KMS-11 (cell line): ENCODE measurements at regions not wholly inside any gene's neighbourhood (a gene's known extent, or its start where the extent isn't known, plus 50 kb on each side); places are given as distances from the start of the nearest gene placed in this dataset.

Source experiments
- H2AFZ ChIP-seq: fragments of 200-600 bp; sonication (generic); 2 replicates; pipeline ENCODE4 v1.6.1; 2016; ENCODE audit warnings: antibody characterized with exemption, mixed run types, low read depth
- H3K27ac ChIP-seq: fragments of 200-600 bp; sonication (generic); 2 replicates; pipeline ENCODE4 v1.6.1; 2016; ENCODE audit warnings: mild to moderate bottlenecking, mixed run types
- H3K27me3 ChIP-seq: fragments of 200-600 bp; sonication (generic); 2 replicates; pipeline ENCODE4 v1.6.1; 2017; ENCODE audit warnings: mild to moderate bottlenecking, low read depth, mixed run types, moderate library complexity; ENCODE audit not compliant: insufficient read depth
- H3K36me3 ChIP-seq: fragments of 200-600 bp; sonication (generic); 2 replicates; pipeline ENCODE4 v1.6.1; 2017; ENCODE audit warnings: mild to moderate bottlenecking, mixed run types; ENCODE audit not compliant: insufficient read depth
- H3K4me1 ChIP-seq: fragments of 200-600 bp; sonication (generic); 2 replicates; pipeline ENCODE4 v1.6.1; 2016; ENCODE audit warnings: mild to moderate bottlenecking, low read depth, mixed run types; ENCODE audit not compliant: poor library complexity, severe bottlenecking
- H3K4me2 ChIP-seq: fragments of 200-600 bp; sonication (generic); 2 replicates; pipeline ENCODE4 v1.7.0; 2016; ENCODE audit warnings: mild to moderate bottlenecking, mixed run types
- H3K4me3 ChIP-seq: fragments of 200-600 bp; sonication (generic); IDR thresholded peaks from 2 replicates; pipeline ENCODE4 v1.6.1; 2017; ENCODE audit warnings: low read depth, low read length, mixed read lengths; ENCODE audit not compliant: insufficient read depth
- H3K79me2 ChIP-seq: fragments of 200-600 bp; sonication (generic); 2 replicates; pipeline ENCODE4 v1.6.1; 2016; ENCODE audit warnings: low read depth, mixed run types; ENCODE audit not compliant: insufficient read depth
- H3K9ac ChIP-seq: fragments of 200-600 bp; sonication (generic); 2 replicates; pipeline ENCODE4 v1.6.1; 2016; ENCODE audit warnings: mild to moderate bottlenecking, mixed run types
- H4K20me1 ChIP-seq: fragments of 200-600 bp; sonication (generic); 2 replicates; pipeline ENCODE4 v1.6.1; 2016; ENCODE audit warnings: mild to moderate bottlenecking, mixed run types; ENCODE audit not compliant: insufficient read depth
- TF ChIP-seq, protein P1 (sequence below): fragments of 200-600 bp; sonication (generic); conservative IDR thresholded peaks from 2 replicates; pipeline ENCODE4 v1.6.1; 2017; ENCODE audit warnings: low read depth, mild to moderate bottlenecking, antibody characterized with exemption, low read length, moderate library complexity, mixed read lengths

DNA sequence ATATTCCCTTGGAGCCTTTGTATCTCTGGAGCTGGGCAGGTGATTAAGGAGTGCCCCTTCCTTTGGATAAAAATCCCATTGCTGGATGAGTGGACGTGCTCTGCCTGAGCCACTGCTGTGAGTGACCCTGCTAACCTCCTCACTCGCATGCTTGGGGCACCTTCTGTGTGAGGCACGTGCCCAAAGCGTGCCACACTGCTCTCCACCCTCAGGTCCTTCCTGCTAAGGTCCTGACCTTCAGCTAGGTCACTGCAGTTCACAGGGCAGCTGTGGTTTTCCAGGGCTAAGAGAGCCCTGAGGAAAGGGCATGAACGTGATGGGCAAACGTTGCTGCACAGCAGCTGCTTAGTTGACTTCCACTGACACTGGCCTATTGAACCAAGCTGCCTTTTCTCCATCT, 204.4 kb upstream of the COBL start:
- no peak overlapping the region for H3K4me3 ChIP-seq

GRCh38 chr7:51518646-51519045, 202.0 kb upstream of the COBL start:
- H3K27ac ChIP-seq, result no peak overlapping the region
- no peak overlapping the region for H3K4me3 ChIP-seq
- no peaks in the 10 kb centered on the region for H3K27me3 ChIP-seq
- no peak overlapping the region for H2AFZ ChIP-seq
- no peaks in the 10 kb centered on the region for H3K36me3 ChIP-seq
- H3K4me2 ChIP-seq, result no peak overlapping the region
- H4K20me1 ChIP-seq, result no peaks in the 10 kb centered on the region
- H3K9ac ChIP-seq, result no peak overlapping the region
- H3K4me1 ChIP-seq, result no peaks in the 10 kb centered on the region
- no peaks in the 10 kb centered on the region for H3K79me2 ChIP-seq
- TF ChIP-seq, protein P1, sequence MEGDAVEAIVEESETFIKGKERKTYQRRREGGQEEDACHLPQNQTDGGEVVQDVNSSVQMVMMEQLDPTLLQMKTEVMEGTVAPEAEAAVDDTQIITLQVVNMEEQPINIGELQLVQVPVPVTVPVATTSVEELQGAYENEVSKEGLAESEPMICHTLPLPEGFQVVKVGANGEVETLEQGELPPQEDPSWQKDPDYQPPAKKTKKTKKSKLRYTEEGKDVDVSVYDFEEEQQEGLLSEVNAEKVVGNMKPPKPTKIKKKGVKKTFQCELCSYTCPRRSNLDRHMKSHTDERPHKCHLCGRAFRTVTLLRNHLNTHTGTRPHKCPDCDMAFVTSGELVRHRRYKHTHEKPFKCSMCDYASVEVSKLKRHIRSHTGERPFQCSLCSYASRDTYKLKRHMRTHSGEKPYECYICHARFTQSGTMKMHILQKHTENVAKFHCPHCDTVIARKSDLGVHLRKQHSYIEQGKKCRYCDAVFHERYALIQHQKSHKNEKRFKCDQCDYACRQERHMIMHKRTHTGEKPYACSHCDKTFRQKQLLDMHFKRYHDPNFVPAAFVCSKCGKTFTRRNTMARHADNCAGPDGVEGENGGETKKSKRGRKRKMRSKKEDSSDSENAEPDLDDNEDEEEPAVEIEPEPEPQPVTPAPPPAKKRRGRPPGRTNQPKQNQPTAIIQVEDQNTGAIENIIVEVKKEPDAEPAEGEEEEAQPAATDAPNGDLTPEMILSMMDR, result no peak

More for the DNA sequence above, 204.4 kb upstream of the COBL start:
- H3K36me3 ChIP-seq, result no peaks in the 10 kb centered on the region
- H4K20me1 ChIP-seq, result no peaks in the 10 kb centered on the region
- H3K79me2 ChIP-seq, result no peaks in the 10 kb centered on the region
- no peak overlapping the region for H2AFZ ChIP-seq
- no peak overlapping the region for H3K9ac ChIP-seq
- H3K4me2 ChIP-seq, result no peak overlapping the region
- H3K27me3 ChIP-seq, result no peaks in the 10 kb centered on the region
- H3K4me1 ChIP-seq, result no peaks in the 10 kb centered on the region
- TF ChIP-seq, protein P1, result no peak
- no peak overlapping the region for H3K27ac ChIP-seq

- no peaks in the 10 kb centered on the region for H4K20me1 ChIP-seq
Measured at GRCh38 chr7:51517187-51517586, 200.6 kb upstream of the COBL start.

DNA sequence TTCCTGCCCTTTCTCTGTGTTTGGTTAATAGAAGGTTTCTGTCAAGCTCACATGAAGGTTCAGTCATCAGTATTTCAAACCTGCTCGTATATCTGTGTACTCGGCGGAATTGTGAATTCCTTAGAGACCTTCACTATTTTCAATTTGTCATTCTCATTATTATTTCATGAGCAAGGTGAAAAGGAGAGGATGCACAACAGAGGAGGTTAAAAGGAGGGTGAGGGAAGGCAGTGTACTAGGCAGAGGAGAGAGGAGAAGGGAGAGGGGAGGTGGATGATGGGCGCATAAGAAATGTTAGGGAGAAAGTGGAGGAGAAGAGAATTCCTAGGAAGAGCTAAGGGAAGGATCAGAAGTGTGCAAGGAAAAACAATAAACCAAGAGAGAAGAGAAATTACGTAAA, 185.0 kb upstream of the COBL start:
- Histone ChIP-seq H3K4me2 (no peak overlapping the region), H3K36me3 (no peaks in the 10 kb centered on the region), H3K4me3 (no peak overlapping the region), H3K27ac (no peak overlapping the region), H3K4me1 (no peaks in the 10 kb centered on the region), H3K9ac (no peak overlapping the region), H2AFZ (no peak overlapping the region), H3K79me2 (no peaks in the 10 kb centered on the region), H4K20me1 (no peaks in the 10 kb centered on the region), H3K27me3 (no peaks in the 10 kb centered on the region)
- TF ChIP-seq, protein P1, result no peak

More at GRCh38 chr7:51517187-51517586, 200.6 kb upstream of the COBL start:
- no peaks in the 10 kb centered on the region for H3K4me1 ChIP-seq
- no peaks in the 10 kb centered on the region for H3K36me3 ChIP-seq
- H3K27me3 ChIP-seq, result no peaks in the 10 kb centered on the region
- no peak overlapping the region for H2AFZ ChIP-seq
- TF ChIP-seq, protein P1, result no peak
- H3K4me3 ChIP-seq, result no peak overlapping the region
- no peak overlapping the region for H3K9ac ChIP-seq
- H3K79me2 ChIP-seq, result no peaks in the 10 kb centered on the region
- H3K27ac ChIP-seq, result no peak overlapping the region
- no peak overlapping the region for H3K4me2 ChIP-seq

DNA sequence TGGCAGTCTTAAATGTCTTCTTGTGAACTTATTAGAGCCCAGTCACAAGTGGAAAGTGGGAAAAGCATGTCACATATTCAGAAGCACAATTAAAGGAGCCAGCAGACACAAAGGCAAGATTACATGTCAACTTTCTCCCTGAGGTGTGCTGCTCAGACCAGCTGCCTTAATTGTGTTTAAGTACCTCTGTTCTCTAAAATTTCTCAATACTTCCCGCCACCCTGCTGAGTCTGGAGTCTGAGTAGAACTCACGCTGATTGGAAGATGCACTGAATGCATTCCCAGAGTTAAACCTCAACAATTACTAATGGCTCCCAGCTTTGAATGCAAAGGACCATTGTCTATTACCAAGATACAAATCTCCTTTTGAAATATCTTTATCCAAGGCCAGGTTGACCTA, 166.4 kb upstream of the COBL start:
- Histone ChIP-seq H4K20me1 (no peaks in the 10 kb centered on the region), H3K4me1 (no peaks in the 10 kb centered on the region), H3K27me3 (no peaks in the 10 kb centered on the region), H3K36me3 (no peaks in the 10 kb centered on the region), H3K4me2 (no peak overlapping the region), H3K9ac (no peak overlapping the region), H3K27ac (no peak overlapping the region), H3K4me3 (no peak overlapping the region), H3K79me2 (no peaks in the 10 kb centered on the region), H2AFZ (no peak overlapping the region)
- TF ChIP-seq, protein P1, result no peak
